ENCODE measurements at regions not wholly inside any gene's neighbourhood (a gene's known extent, or its start where the extent isn't known, plus 50 kb on each side); places are given as distances from the start of the nearest gene placed in this dataset.

GRCh38 chr5:167448376-167448775, 843.1 kb upstream of the WWC1 start:
- no peak for TF ChIP-seq CTCF (IDR thresholded peaks at IDR 0.05; ENCODE audit: extremely low read depth, insufficient read depth, missing control alignments)
- DNase-seq (ENCODE audit: low spot score), result no peak
- in situ Hi-C loops (cut with MboI; ENCODE audit: low pct_unique_long_range_greater_than_20kb, low sequenced_read_pairs, unreplicated experiment), result no loop called here

GRCh38 chr5:167451076-167451475, 840.4 kb upstream of the WWC1 start:
- no peak for DNase-seq (ENCODE audit: low spot score)
- in situ Hi-C loops (cut with MboI; ENCODE audit: low pct_unique_long_range_greater_than_20kb, low sequenced_read_pairs, unreplicated experiment), result no loop called here
- no peak for TF ChIP-seq CTCF (IDR thresholded peaks at IDR 0.05; ENCODE audit: extremely low read depth, insufficient read depth, missing control alignments)

GRCh38 chr5:167452136-167452535, 839.3 kb upstream of the WWC1 start:
- no peak for DNase-seq (ENCODE audit: low spot score)
- TF ChIP-seq CTCF (IDR thresholded peaks at IDR 0.05; ENCODE audit: extremely low read depth, insufficient read depth, missing control alignments), result no peak
- in situ Hi-C loops (cut with MboI; ENCODE audit: low pct_unique_long_range_greater_than_20kb, low sequenced_read_pairs, unreplicated experiment), result no loop called here

GRCh38 chr5:167453246-167454030, 838.0 kb upstream of the WWC1 start:
- TF ChIP-seq CTCF (IDR thresholded peaks at IDR 0.05; ENCODE audit: extremely low read depth, insufficient read depth, missing control alignments), result no peak
- in situ Hi-C loops (cut with MboI; ENCODE audit: low pct_unique_long_range_greater_than_20kb, low sequenced_read_pairs, unreplicated experiment), result no loop called here
- no peak for DNase-seq (ENCODE audit: low spot score)

GRCh38 chr5:167458412-167458811, 833.0 kb upstream of the WWC1 start:
- in situ Hi-C loops (cut with MboI; ENCODE audit: low pct_unique_long_range_greater_than_20kb, low sequenced_read_pairs, unreplicated experiment), result no loop called here
- no peak for TF ChIP-seq CTCF (IDR thresholded peaks at IDR 0.05; ENCODE audit: extremely low read depth, insufficient read depth, missing control alignments)
- DNase-seq (ENCODE audit: low spot score), result no peak

- in situ Hi-C loops (cut with MboI; ENCODE audit: low pct_unique_long_range_greater_than_20kb, low sequenced_read_pairs, unreplicated experiment), result no loop called here
- TF ChIP-seq CTCF (IDR thresholded peaks at IDR 0.05; ENCODE audit: extremely low read depth, insufficient read depth, missing control alignments), result no peak
Observed at GRCh38 chr5:167460449-167461020, 830.9 kb upstream of the WWC1 start.

More at GRCh38 chr5:167460449-167461020, 830.9 kb upstream of the WWC1 start:
- DNase-seq (ENCODE audit: low spot score), result peak; percentile 15
